ENCODE measurements at regions not wholly inside any gene's neighbourhood (a gene's known extent, or its start where the extent isn't known, plus 50 kb on each side); places are given as distances from the start of the nearest gene placed in this dataset.

DNA sequence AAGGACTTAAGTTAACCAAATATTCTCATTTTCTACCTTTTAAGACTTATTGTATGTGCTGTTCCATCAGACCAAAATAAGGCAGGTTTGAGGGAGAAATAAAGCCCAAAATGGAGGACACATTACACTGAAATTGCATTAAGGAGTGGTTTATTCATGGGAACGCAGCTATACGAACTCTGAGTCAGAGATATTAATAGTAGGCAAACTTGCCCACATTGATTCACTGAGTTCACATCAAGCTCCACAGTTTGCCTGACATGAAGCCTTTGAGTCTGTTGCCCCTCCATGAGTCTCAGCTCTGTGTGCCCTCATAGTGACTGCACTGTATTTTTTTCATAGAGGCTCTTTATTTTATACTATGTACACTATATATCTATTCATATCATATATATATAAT is 135.0 kb upstream of the SNX2 start:
- Histone ChIP-seq H3K27me3 (peaks cover 0 to 5% (median 0%) of the 10 kb centered on the region in 4 donors), H3K27ac (no peak overlapping the region), H3K36me3 (no peaks in the 10 kb centered on the region), H3K4me1 (no peaks in the 10 kb centered on the region), H3K4me3 (no peak overlapping the region), H3K9me3 (no peaks in the 10 kb centered on the region)
- intact Hi-C loops (cut with DNase I) = no loop called here
- DNase-seq = no peak
- no peak for TF ChIP-seq CTCF (IDR thresholded peaks at IDR 0.05)
- TF ChIP-seq POLR2A (IDR thresholded peaks at IDR 0.05) = no peak
- 48 to 56% methylated on average over 2 of the region's 2 CpGs for WGBS, 2 donors

DNA sequence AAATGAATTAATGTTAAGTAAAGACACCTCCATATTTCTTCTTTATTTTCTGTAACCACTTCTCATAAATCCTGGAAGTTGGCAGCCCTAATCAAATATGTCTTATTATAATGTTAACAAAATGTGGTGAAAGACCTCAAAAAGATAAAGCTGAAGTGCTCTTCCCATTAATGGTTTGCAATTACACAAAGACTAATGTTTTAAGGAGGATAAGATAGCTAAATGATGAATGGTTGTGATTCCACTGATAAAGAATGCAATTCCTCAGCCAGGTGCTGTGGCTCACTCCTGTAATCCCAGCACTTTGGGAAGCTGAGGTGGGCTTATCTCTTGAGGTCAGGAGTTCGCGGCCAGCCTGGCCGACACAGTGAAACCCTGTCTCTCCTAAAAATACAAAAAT is 125.8 kb upstream of the SNX2 start:
- H3K9me3 ChIP-seq = no peaks in the 10 kb centered on the region
- DNase-seq = no peak
- H3K36me3 ChIP-seq = no peaks in the 10 kb centered on the region
- H3K4me3 ChIP-seq = no peak overlapping the region
- peaks cover 0 to 4% (median 0%) of the 10 kb centered on the region in 3 donors for H3K4me1 ChIP-seq
- 68 to 91% methylated on average over 3 of the region's 3 CpGs for WGBS, 2 donors
- no peak overlapping the region for H3K27ac ChIP-seq
- H3K27me3 ChIP-seq = peaks cover 0 to 4% (median 0%) of the 10 kb centered on the region in 4 donors
- TF ChIP-seq CTCF (IDR thresholded peaks at IDR 0.05) (no peak), POLR2A (IDR thresholded peaks at IDR 0.05) (no peak)
- intact Hi-C loops (cut with DNase I) = no loop called here

DNA sequence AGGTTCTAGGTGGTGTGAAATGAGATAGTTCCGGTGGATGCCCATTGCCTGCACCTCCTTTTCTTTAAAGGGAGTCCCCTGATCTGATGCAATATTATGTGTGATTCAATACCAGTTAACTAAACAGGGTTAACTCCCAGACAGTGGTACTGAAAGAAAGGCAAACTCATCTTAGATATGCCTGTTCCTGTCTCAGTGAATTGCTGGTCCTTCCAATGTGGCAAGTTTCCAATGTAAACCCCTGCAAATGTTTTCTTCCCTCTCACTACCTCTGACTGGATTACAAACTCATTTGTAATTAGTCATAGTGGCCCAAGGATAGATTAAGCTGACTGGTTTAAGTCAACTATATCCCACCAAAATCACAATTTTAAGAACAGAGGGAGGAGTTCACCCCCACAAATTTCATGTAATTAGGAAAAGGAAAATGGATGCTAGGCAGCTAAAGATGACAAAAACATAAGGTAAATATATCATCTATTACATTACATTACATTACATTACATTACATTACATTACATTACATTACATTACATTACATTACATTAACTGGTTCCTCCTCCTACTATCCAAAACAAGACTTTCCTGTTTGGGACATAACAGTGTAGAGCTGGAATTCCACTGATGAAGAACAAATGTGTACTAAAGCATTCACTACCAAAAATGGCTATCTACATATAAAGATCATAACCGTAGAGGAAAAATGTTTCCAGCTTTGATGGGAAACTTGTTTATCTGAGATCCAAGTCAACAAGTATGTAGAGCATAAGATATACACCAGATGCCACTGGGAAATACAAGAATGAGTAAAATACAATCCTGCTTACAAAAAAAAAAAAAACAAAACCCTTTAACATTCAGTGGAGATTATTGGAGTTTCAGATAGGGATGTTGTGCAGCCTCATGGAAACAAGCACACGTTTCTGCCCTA is 121.5 kb upstream of the SNX2 start:
- TF ChIP-seq CTCF (IDR thresholded peaks at IDR 0.05) (no peak), POLR2A (IDR thresholded peaks at IDR 0.05) (no peak)
- H3K4me3 ChIP-seq = no peak overlapping the region

GRCh38 chr5:122656160-122656559 is 118.7 kb upstream of the SNX2 start:
- intact Hi-C loops (cut with DNase I) = no loop called here

More for the DNA sequence above, 121.5 kb upstream of the SNX2 start:
- WGBS, 2 donors = 41 to 44% methylated on average over 3 of the region's 3 CpGs
- peaks cover 0 to 5% (median 4%) of the 10 kb centered on the region in 3 donors for H3K4me1 ChIP-seq
- H3K36me3 ChIP-seq = no peaks in the 10 kb centered on the region
- H3K27ac ChIP-seq = no peak overlapping the region
- no peak for DNase-seq
- H3K27me3 ChIP-seq = no peaks in the 10 kb centered on the region
- H3K9me3 ChIP-seq = no peaks in the 10 kb centered on the region
- intact Hi-C loops (cut with DNase I) = no loop called here

More at GRCh38 chr5:122656160-122656559, 118.7 kb upstream of the SNX2 start:
- WGBS, 2 donors = 30 to 44% methylated on average over 4 of the region's 4 CpGs
- Histone ChIP-seq H3K4me3 (no peak overlapping the region), H3K27me3 (no peaks in the 10 kb centered on the region), H3K4me1 (peaks cover 0 to 5% (median 4%) of the 10 kb centered on the region in 3 donors), H3K27ac (no peak overlapping the region), H3K9me3 (no peaks in the 10 kb centered on the region), H3K36me3 (no peaks in the 10 kb centered on the region)
- DNase-seq = no peak
- TF ChIP-seq POLR2A (IDR thresholded peaks at IDR 0.05) (no peak), CTCF (IDR thresholded peaks at IDR 0.05) (no peak)
